Right lobe of liver (tissue), 6 donors: ENCODE measurements at regions not wholly inside any gene's neighbourhood (a gene's known extent, or its start where the extent isn't known, plus 50 kb on each side); places are given as distances from the start of the nearest gene placed in this dataset.

Experiments
- ATAC-seq, 4 donors: fragments of 200-7000 bp; cut with Tn5 transposase; one replicate each; pipeline ENCODE4 v1.9.1; 2020; ENCODE audit warnings: mild to moderate bottlenecking in 4 of 4, moderate library complexity in 4 of 4
- DNase-seq, 3 donors: peaks; one replicate each; pipeline ENCODE4 v3.0.0-alpha.2; 2020
- H3K27ac ChIP-seq, 3 donors: fragments of 200-600 bp; one replicate each; pipeline ENCODE4 v1.8.0; 2022
- H3K27me3 ChIP-seq, 2 donors: fragments of 200-600 bp; one replicate each; pipeline ENCODE4 v1.8.0; 2022
- H3K36me3 ChIP-seq, 4 donors: fragments of 200-600 bp; sonication (generic) in 1 of 4; one replicate each; pipeline versions ENCODE4 v1.5.1 to v1.8.0; 2017 to 2022; ENCODE audit warnings: control low read depth in 1 of 4
- H3K4me1 ChIP-seq, 4 donors: fragments of 200-600 bp; sonication (generic) in 1 of 4; one replicate each; pipeline versions ENCODE4 v1.5.1 to v1.8.0; 2017 to 2022; ENCODE audit warnings: control low read depth in 1 of 4
- H3K4me3 ChIP-seq, 3 donors: fragments of 200-600 bp; one replicate each; pipeline ENCODE4 v1.8.0; 2022
- H3K9me3 ChIP-seq, 4 donors: fragments of 200-600 bp; sonication (generic) in 1 of 4; one replicate each; pipeline versions ENCODE4 v1.5.1 to v1.8.0; 2017 to 2022; ENCODE audit warnings: control low read depth in 1 of 4
- CTCF ChIP-seq, 4 donors: fragments of 200-600 bp in 3 of 4; fragments of 450-650 bp in 1 of 4; IDR thresholded peaks; one replicate each; pipeline versions ENCODE4 v1.5.1 to v1.8.0; 2016 to 2022; ENCODE audit warnings: antibody characterized with exemption in 4 of 4, mild to moderate bottlenecking in 2 of 4
- POLR2A ChIP-seq: fragments of 450-650 bp; IDR thresholded peaks from one replicate; pipeline ENCODE4 v1.6.1; 2017; ENCODE audit warnings: antibody characterized with exemption, mild to moderate bottlenecking
- WGBS: methylation state at CpG from one replicate; pipeline ENCODE4 v1.1.6; 2018; ENCODE audit warnings: low coverage, low lambda C conversion rate; ENCODE audit not compliant: insufficient coverage; ENCODE audit errors: missing lambda C conversion rate; 5-methylcytosine and 5-hydroxymethylcytosine counted together
- intact Hi-C, 2 donors: fragments of 100-400 bp; cut with DNase I; formaldehyde crosslinking; loops; one replicate each; pipeline versions ENCODE4 v1.11.2 to v1.14.1; 2022
- donor health status: DM: no; HTN: yes; CAD: no.
- donor health status: DM: no; HTN: no; CAD: no.
- donor health status: DM: no; HTN: no; CAD: no.
- donor health status: DM: no; HTN: yes; CAD: no.
- donor health status: DM: no; HTN: yes; CAD: no.

- no peak overlapping the region for H3K27ac ChIP-seq
- peak in 2 of 4 donors; percentile 28 to 65 for ATAC-seq
- no peak for DNase-seq
- 84% methylated on average over 10 of the region's 23 CpGs for WGBS
- H3K4me3 ChIP-seq: no peak overlapping the region
- H3K36me3 ChIP-seq: no peaks in the 10 kb centered on the region
- no peaks in the 10 kb centered on the region for H3K4me1 ChIP-seq
- intact Hi-C loops: no loop called here
- TF ChIP-seq POLR2A: no peak
- TF ChIP-seq CTCF (IDR thresholded peaks at IDR 0.05): no peak
- no peaks in the 10 kb centered on the region for H3K9me3 ChIP-seq
- H3K27me3 ChIP-seq: no peaks in the 10 kb centered on the region
Observed at GRCh38 chr13:22040810-22041364, 370.0 kb downstream of the FGF9 start.

- H3K4me1 ChIP-seq: no peaks in the 10 kb centered on the region
- no peak for ATAC-seq
- no peaks in the 10 kb centered on the region for H3K9me3 ChIP-seq
- no peak overlapping the region for H3K4me3 ChIP-seq
- intact Hi-C loops: no loop called here
- 26% methylated on average over 2 of the region's 2 CpGs for WGBS
- TF ChIP-seq POLR2A: no peak
- TF ChIP-seq CTCF (IDR thresholded peaks at IDR 0.05): no peak
- DNase-seq: no peak
- no peaks in the 10 kb centered on the region for H3K36me3 ChIP-seq
- H3K27me3 ChIP-seq: no peaks in the 10 kb centered on the region
- no peak overlapping the region for H3K27ac ChIP-seq
Observed at GRCh38 chr13:22041741-22042140, 370.9 kb downstream of the FGF9 start.

- H3K27me3 ChIP-seq: no peaks in the 10 kb centered on the region
- WGBS: 23% methylated on average over 1 of the region's 2 CpGs
- intact Hi-C loops: no loop called here
- no peaks in the 10 kb centered on the region for H3K9me3 ChIP-seq
- TF ChIP-seq CTCF (IDR thresholded peaks at IDR 0.05) (no peak), POLR2A (no peak)
- no peaks in the 10 kb centered on the region for H3K36me3 ChIP-seq
- ATAC-seq: no peak
- H3K4me1 ChIP-seq: no peaks in the 10 kb centered on the region
- H3K27ac ChIP-seq: no peak overlapping the region
- no peak for DNase-seq
- no peak overlapping the region for H3K4me3 ChIP-seq
Observed at GRCh38 chr13:22047082-22047784, 376.4 kb downstream of the FGF9 start.

- Histone ChIP-seq H3K36me3 (no peaks in the 10 kb centered on the region), H3K27me3 (no peaks in the 10 kb centered on the region), H3K9me3 (no peaks in the 10 kb centered on the region), H3K27ac (no peak overlapping the region), H3K4me1 (no peaks in the 10 kb centered on the region), H3K4me3 (no peak overlapping the region)
- no peak for TF ChIP-seq POLR2A
- no peak for TF ChIP-seq CTCF (IDR thresholded peaks at IDR 0.05)
- intact Hi-C loops: no loop called here
- WGBS: 76% methylated on average over 6 of the region's 6 CpGs
- ATAC-seq (no peak), DNase-seq (no peak)
Observed at GRCh38 chr13:22047785-22048104, 376.9 kb downstream of the FGF9 start.
